HepG2 (cell line): ENCODE measurements at regions not wholly inside any gene's neighbourhood (a gene's known extent, or its start where the extent isn't known, plus 50 kb on each side); places are given as distances from the start of the nearest gene placed in this dataset.

Source experiments
- ATAC-seq: fragments of 200-7000 bp; cut with Tn5 transposase; 3 replicates; pipeline ENCODE4 v1.9.1; 2020; ENCODE audit warnings: mild to moderate bottlenecking, moderate library complexity
- BruUV-seq: library from RNA; stranded (reverse); fragments of 400-500 nt; replicated peaks from 2 replicates; lab custom pipeline; 2021; lab: Mats Ljungman, UMichigan
- CTCF ChIA-PET: fragments of 300-600 bp; formaldehyde crosslinking; extraction: SDS; loops from one replicate; lab custom pipeline; 2021; ENCODE audit warnings: low total read pairs, inconsistent platforms, low intra/inter-chr PET ratio; lab: Yijun Ruan, JAX
- POLR2A ChIA-PET: fragments of 350-600 bp; sonication (Branson Sonifier 250); formaldehyde crosslinking; loops from one replicate; lab custom pipeline; 2020; ENCODE audit warnings: antibody characterized with exemption, inconsistent platforms; lab: Yijun Ruan, JAX
- DNase-seq: peaks from one replicate; pipeline ENCODE4 v3.0.0-alpha.2; 2015; ENCODE audit warnings: low spot score
- FAIRE-seq: peaks from 3 replicates; lab custom pipeline; 2011; peaks lifted over from hg19 to GRCh38; lab: Jason Lieb, UNC
- H2AFZ ChIP-seq: one replicate; pipeline ENCODE4 v1.6.1; 2011; ENCODE audit warnings: low read length, inconsistent platforms
- H3K27ac ChIP-seq: fragments of 300-600 bp; 3 replicates; pipeline ENCODE4 v1.8.0; 2011; ENCODE audit warnings: mixed run types, mild to moderate bottlenecking, mixed read lengths, low read length, inconsistent platforms; ENCODE audit not compliant: insufficient read depth; ENCODE audit errors: extremely low read length
- H3K27me3 ChIP-seq, 2 experiments: fragments of 200-600 bp in 1 of 2; 2 replicates in 1 of 2; 3 replicates in 1 of 2; pipeline versions ENCODE4 v1.6.0 to v1.8.0; 2011; ENCODE audit warnings: low read length in 2 of 2, mild to moderate bottlenecking in 2 of 2, moderate library complexity in 2 of 2, inconsistent platforms in 1 of 2; ENCODE audit not compliant: insufficient read depth in 2 of 2, control insufficient read depth in 1 of 2
- H3K36me3 ChIP-seq, 2 experiments: fragments of 200-600 bp in 1 of 2; replicated peaks in 1 of 2; 2 replicates in 1 of 2; 3 replicates in 1 of 2; pipeline versions ENCODE4 v1.5.1 to v1.8.0; 2011; ENCODE audit warnings: low read length in 2 of 2, inconsistent platforms in 1 of 2; ENCODE audit not compliant: insufficient read depth in 2 of 2, control insufficient read depth in 1 of 2
- H3K4me1 ChIP-seq: 2 replicates; pipeline ENCODE4 v1.5.1; 2012; ENCODE audit warnings: low read length, inconsistent platforms; ENCODE audit not compliant: insufficient read depth
- H3K4me2 ChIP-seq: 2 replicates; pipeline ENCODE4 v1.6.0; 2011; ENCODE audit warnings: low read depth, low read length, inconsistent platforms
- H3K4me3 ChIP-seq, 3 experiments: fragments of 200-600 bp in 1 of 3; sonication (generic), shearing (Covaris generic) in 1 of 3; replicated peaks in 1 of 3; 2 replicates each; pipeline ENCODE4 v1.5.1; 2011 to 2016; ENCODE audit warnings: low read length in 3 of 3, inconsistent platforms in 2 of 3, low read depth in 2 of 3, mild to moderate bottlenecking in 2 of 3, control low read depth in 1 of 3, mixed read lengths in 1 of 3; ENCODE audit not compliant: insufficient read depth in 1 of 3
- H3K79me2 ChIP-seq: one replicate; pipeline ENCODE4 v1.6.1; 2011; ENCODE audit warnings: low read length, inconsistent platforms; ENCODE audit not compliant: insufficient read depth
- H3K9ac ChIP-seq: 2 replicates; pipeline ENCODE4 v1.6.0; 2011; ENCODE audit warnings: mild to moderate bottlenecking, low read depth, low read length, inconsistent platforms; ENCODE audit not compliant: insufficient read depth
- H3K9me3 ChIP-seq: 2 replicates; pipeline ENCODE4 v1.5.1; 2012; ENCODE audit warnings: mild to moderate bottlenecking, low read length
- H4K20me1 ChIP-seq: 2 replicates; pipeline ENCODE4 v1.6.0; 2011; ENCODE audit warnings: inconsistent platforms, mild to moderate bottlenecking, low read length, moderate library complexity; ENCODE audit not compliant: insufficient read depth
- CREM ChIP-seq, 2 experiments: sonication (generic) in 1 of 2; formaldehyde crosslinking in 1 of 2; IDR thresholded peaks; 2 replicates each; pipeline versions ENCODE4 v1.4.0 to v1.6.1; 2016 to 2020; ENCODE audit warnings: antibody characterized with exemption in 1 of 2, mild to moderate bottlenecking in 1 of 2, missing genetic modification reagents in 1 of 2
- JUND ChIP-seq: sonication (generic); formaldehyde crosslinking; IDR thresholded peaks from 2 replicates; pipeline ENCODE4 v1.8.0; 2022; ENCODE audit warnings: mild to moderate bottlenecking, missing genetic modification reagents
- PHF21A ChIP-seq: sonication (generic); formaldehyde crosslinking; IDR thresholded peaks from 2 replicates; pipeline ENCODE4 v1.5.0; 2020; ENCODE audit warnings: mild to moderate bottlenecking, missing genetic modification reagents
- ZFP1 ChIP-seq: IDR thresholded peaks from 2 replicates; pipeline ENCODE4 v1.6.1; 2016
- ZFP36 ChIP-seq: fragments of 150-350 bp; IDR thresholded peaks from 2 replicates; pipeline ENCODE4 v1.6.1; 2018; ENCODE audit warnings: borderline replicate concordance, low read length, low read depth; ENCODE audit not compliant: partially characterized antibody
- ZNF496 ChIP-seq: sonication (generic); formaldehyde crosslinking; IDR thresholded peaks from 2 replicates; pipeline ENCODE4 v1.8.1; 2023; ENCODE audit warnings: mild to moderate bottlenecking, moderate library complexity, missing genetic modification reagents; ENCODE audit not compliant: insufficient replicate concordance
- ZNF720 ChIP-seq: sonication (generic); formaldehyde crosslinking; IDR thresholded peaks from 2 replicates; pipeline ENCODE4 v1.4.0; 2020; ENCODE audit warnings: missing genetic modification reagents
- WGBS: methylation state at CpG from one replicate; pipeline ENCODE4 v1.1.6; 2017; ENCODE audit warnings: low lambda C conversion rate; 5-methylcytosine and 5-hydroxymethylcytosine counted together
- in situ Hi-C: cut with HindIII; loops from 2 replicates; pipeline ENCODE4 v1.10.0; 2017; ENCODE audit warnings: low pct_unique_long_range_greater_than_20kb; ENCODE audit not compliant: extremely low pct_ligation_motif_present
- intact Hi-C: fragments of 100-400 bp; cut with micrococcal nuclease; formaldehyde crosslinking; loops from one replicate; pipeline ENCODE4 v1.10.0; 2022; ENCODE audit not compliant: unreplicated experiment
- TF ChIP-seq, protein P1 (sequence below): sonication (generic); formaldehyde crosslinking; IDR thresholded peaks from 2 replicates; pipeline ENCODE4 v1.5.1; 2020; ENCODE audit warnings: mild to moderate bottlenecking, missing genetic modification reagents, borderline replicate concordance
- TF ChIP-seq, protein P2 (sequence below): sonication (generic); formaldehyde crosslinking; IDR thresholded peaks from 2 replicates; pipeline ENCODE4 v1.4.0; 2020; ENCODE audit warnings: low read depth, mild to moderate bottlenecking, missing genetic modification reagents
- TF ChIP-seq, protein P3 (sequence below): sonication (generic); formaldehyde crosslinking; IDR thresholded peaks from 2 replicates; pipeline ENCODE4 v1.5.1; 2020; ENCODE audit warnings: missing genetic modification reagents, mild to moderate bottlenecking, borderline replicate concordance
- TF ChIP-seq, protein P4 (sequence below): sonication (generic); formaldehyde crosslinking; IDR thresholded peaks from 2 replicates; pipeline ENCODE4 v1.8.0; 2022; ENCODE audit warnings: missing genetic modification reagents, mild to moderate bottlenecking, inconsistent platforms, borderline replicate concordance
- TF ChIP-seq, protein P5 (sequence below): sonication (generic); formaldehyde crosslinking; IDR thresholded peaks from 2 replicates; pipeline ENCODE4 v1.8.1; 2023; ENCODE audit warnings: mild to moderate bottlenecking, missing genetic modification reagents

DNA sequence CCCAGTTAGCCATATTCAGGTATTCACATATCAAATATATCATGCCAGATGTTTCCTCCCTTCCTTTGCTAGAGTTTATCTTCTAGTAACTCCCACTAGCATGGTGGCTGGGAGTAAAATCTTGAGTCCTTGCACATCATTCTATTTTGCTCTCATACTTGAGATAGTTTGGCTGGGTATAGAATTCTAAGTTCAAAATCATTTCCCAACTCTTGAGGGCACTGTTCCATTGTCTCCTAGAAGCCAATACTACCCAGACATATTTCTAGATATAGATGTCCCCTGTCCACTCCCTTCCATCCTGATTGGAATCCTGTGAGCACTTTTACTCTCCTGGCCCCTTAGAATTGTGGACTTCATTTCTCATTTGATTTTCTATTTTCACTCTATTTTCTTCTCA, 104.7 kb downstream of the ZFP64 start (continued):
- TF ChIP-seq, protein P1, sequence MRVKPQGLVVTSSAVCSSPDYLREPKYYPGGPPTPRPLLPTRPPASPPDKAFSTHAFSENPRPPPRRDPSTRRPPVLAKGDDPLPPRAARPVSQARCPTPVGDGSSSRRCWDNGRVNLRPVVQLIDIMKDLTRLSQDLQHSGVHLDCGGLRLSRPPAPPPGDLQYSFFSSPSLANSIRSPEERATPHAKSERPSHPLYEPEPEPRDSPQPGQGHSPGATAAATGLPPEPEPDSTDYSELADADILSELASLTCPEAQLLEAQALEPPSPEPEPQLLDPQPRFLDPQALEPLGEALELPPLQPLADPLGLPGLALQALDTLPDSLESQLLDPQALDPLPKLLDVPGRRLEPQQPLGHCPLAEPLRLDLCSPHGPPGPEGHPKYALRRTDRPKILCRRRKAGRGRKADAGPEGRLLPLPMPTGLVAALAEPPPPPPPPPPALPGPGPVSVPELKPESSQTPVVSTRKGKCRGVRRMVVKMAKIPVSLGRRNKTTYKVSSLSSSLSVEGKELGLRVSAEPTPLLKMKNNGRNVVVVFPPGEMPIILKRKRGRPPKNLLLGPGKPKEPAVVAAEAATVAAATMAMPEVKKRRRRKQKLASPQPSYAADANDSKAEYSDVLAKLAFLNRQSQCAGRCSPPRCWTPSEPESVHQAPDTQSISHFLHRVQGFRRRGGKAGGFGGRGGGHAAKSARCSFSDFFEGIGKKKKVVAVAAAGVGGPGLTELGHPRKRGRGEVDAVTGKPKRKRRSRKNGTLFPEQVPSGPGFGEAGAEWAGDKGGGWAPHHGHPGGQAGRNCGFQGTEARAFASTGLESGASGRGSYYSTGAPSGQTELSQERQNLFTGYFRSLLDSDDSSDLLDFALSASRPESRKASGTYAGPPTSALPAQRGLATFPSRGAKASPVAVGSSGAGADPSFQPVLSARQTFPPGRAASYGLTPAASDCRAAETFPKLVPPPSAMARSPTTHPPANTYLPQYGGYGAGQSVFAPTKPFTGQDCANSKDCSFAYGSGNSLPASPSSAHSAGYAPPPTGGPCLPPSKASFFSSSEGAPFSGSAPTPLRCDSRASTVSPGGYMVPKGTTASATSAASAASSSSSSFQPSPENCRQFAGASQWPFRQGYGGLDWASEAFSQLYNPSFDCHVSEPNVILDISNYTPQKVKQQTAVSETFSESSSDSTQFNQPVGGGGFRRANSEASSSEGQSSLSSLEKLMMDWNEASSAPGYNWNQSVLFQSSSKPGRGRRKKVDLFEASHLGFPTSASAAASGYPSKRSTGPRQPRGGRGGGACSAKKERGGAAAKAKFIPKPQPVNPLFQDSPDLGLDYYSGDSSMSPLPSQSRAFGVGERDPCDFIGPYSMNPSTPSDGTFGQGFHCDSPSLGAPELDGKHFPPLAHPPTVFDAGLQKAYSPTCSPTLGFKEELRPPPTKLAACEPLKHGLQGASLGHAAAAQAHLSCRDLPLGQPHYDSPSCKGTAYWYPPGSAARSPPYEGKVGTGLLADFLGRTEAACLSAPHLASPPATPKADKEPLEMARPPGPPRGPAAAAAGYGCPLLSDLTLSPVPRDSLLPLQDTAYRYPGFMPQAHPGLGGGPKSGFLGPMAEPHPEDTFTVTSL (CRISPR knock-in tag): no peak
- TF ChIP-seq ZNF496 (CRISPR knock-in tag): no peak
- no peak for TF ChIP-seq PHF21A (CRISPR knock-in tag)
- TF ChIP-seq, protein P2, sequence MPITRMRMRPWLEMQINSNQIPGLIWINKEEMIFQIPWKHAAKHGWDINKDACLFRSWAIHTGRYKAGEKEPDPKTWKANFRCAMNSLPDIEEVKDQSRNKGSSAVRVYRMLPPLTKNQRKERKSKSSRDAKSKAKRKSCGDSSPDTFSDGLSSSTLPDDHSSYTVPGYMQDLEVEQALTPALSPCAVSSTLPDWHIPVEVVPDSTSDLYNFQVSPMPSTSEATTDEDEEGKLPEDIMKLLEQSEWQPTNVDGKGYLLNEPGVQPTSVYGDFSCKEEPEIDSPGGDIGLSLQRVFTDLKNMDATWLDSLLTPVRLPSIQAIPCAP: no peak
- peak; percentile 100 for TF ChIP-seq ZFP1

DNA sequence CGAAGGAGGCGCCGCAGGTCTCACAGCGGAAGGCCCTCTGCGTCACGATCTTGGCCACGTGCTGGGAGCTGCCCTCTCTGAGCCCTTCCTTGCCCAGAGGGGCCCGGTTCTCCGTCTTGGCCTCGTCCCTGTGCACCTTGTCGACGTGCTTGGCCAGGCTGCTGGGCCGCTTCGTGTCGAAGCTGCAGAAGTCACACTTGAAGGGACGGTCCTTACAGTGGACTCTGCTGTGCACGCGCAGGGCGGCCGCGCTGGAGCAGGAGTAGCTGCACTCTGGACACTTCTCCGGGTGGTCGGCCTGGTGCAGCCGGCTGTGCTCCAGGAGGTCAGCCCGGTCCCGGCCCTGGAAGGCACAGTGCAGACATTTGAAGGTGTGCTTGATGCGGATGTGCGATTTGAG, 106.9 kb downstream of the ZFP64 start:
- no peak overlapping the region for H3K9ac ChIP-seq
- no peak overlapping the region for H3K4me3 ChIP-seq
- H3K4me1 ChIP-seq: peaks cover 12% of the 10 kb centered on the region; the same call in 1 of the 2 replicates
- TF ChIP-seq ZNF720 (CRISPR knock-in tag): no peak
- TF ChIP-seq, protein P3, sequence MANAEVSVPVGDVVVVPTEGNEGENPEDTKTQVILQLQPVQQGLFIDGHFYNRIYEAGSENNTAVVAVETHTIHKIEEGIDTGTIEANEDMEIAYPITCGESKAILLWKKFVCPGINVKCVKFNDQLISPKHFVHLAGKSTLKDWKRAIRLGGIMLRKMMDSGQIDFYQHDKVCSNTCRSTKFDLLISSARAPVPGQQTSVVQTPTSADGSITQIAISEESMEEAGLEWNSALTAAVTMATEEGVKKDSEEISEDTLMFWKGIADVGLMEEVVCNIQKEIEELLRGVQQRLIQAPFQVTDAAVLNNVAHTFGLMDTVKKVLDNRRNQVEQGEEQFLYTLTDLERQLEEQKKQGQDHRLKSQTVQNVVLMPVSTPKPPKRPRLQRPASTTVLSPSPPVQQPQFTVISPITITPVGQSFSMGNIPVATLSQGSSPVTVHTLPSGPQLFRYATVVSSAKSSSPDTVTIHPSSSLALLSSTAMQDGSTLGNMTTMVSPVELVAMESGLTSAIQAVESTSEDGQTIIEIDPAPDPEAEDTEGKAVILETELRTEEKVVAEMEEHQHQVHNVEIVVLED: no peak
- TF ChIP-seq, protein P4, sequence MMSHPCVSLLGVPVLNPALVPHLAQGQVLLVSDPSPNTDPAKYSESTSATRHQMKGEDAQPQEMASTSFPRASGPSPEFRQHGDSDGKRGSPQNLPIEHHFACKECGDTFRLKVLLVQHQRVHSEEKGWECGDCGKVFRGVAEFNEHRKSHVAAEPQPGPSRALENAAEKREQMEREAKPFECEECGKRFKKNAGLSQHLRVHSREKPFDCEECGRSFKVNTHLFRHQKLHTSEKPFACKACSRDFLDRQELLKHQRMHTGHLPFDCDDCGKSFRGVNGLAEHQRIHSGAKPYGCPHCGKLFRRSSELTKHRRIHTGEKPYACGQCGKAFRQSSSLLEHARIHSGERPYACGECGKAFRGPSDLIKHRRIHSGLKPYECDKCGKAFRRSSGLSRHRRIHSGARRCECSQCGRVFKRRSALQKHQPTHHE (CRISPR knock-in tag): no peak
- no peak for TF ChIP-seq JUND (CRISPR knock-in tag)
- TF ChIP-seq CREM (IDR thresholded peaks at IDR 0.05): no peak
- TF ChIP-seq CREM (CRISPR knock-in tag; IDR thresholded peaks at IDR 0.05): no peak
- TF ChIP-seq, protein P5, sequence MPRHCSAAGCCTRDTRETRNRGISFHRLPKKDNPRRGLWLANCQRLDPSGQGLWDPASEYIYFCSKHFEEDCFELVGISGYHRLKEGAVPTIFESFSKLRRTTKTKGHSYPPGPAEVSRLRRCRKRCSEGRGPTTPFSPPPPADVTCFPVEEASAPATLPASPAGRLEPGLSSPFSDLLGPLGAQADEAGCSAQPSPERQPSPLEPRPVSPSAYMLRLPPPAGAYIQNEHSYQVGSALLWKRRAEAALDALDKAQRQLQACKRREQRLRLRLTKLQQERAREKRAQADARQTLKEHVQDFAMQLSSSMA (CRISPR knock-in tag): no peak
- no peak for TF ChIP-seq ZFP36
- TF ChIP-seq, all 625 proteins: peak for 0
- FAIRE-seq (no peak), ATAC-seq (no peak; the same call in 2 of the 3 replicates), DNase-seq (no peak)
- in situ Hi-C loops (loop anchor here (5.0 to 25.0 kb wide), 4 partner anchors 282 to 1097 kb away; partner anchors contain the start of gene SALL4), intact Hi-C loops (no loop called here)
- CTCF ChIA-PET: interaction anchor here (2.3 to 3.0 kb wide), 2 partner anchors 285 to 446 kb away, joined by 18 to 42 read pairs; no protein-coding TSS in a partner anchor
- no peaks in the 10 kb centered on the region for H3K27me3 ChIP-seq
- no peak overlapping the region for H3K27ac ChIP-seq
- peaks cover 27% of the 10 kb centered on the region for H3K9me3 ChIP-seq
- no TSS peak for BruUV-seq
- H3K79me2 ChIP-seq: no peaks in the 10 kb centered on the region
- H4K20me1 ChIP-seq: no peaks in the 10 kb centered on the region
- H3K36me3 ChIP-seq: peaks cover 0 to 5% of the 10 kb centered on the region in 2 experiments; a peak in 2 of 5 replicates
- WGBS: 91% methylated on average over 28 of the region's 28 CpGs
- no peak overlapping the region for H3K4me2 ChIP-seq
- no peak overlapping the region for H2AFZ ChIP-seq
- POLR2A ChIA-PET: no interaction called here
